GM12878 (cell line): ENCODE measurements at regions not wholly inside any gene's neighbourhood (a gene's known extent, or its start where the extent isn't known, plus 50 kb on each side); places are given as distances from the start of the nearest gene placed in this dataset.

ENCODE experiments used
- ATAC-seq: fragments of 200-7000 bp; cut with Tn5 transposase; 3 replicates; pipeline ENCODE4 v1.9.1; 2020; ENCODE audit warnings: mild to moderate bottlenecking, moderate library complexity
- BruUV-seq: library from RNA; stranded (reverse); fragments of 400-500 nt; replicated peaks from 2 replicates; lab custom pipeline; 2021; lab: Mats Ljungman, UMichigan
- CTCF ChIA-PET: fragments of 300-600 bp; sonication (Branson Sonifier 250); formaldehyde crosslinking; extraction: SDS; loops from one replicate; lab custom pipeline; 2021; ENCODE audit warnings: inconsistent platforms; lab: Yijun Ruan, JAX
- POLR2A ChIA-PET: fragments of 350-600 bp; formaldehyde crosslinking; extraction: SDS; loops from one replicate; lab custom pipeline; 2021; ENCODE audit warnings: inconsistent platforms; lab: Charles Lee
- RAD21 ChIA-PET: fragments of 300-600 bp; sonication (Branson Sonifier 250); formaldehyde crosslinking; loops from one replicate; lab custom pipeline; 2023; ENCODE audit warnings: antibody characterized with exemption; ENCODE audit not compliant: unreplicated experiment; lab: Charles Lee
- SMC1A ChIA-PET: fragments of 300-600 bp; sonication (Branson Sonifier 250); formaldehyde crosslinking; loops from one replicate; lab custom pipeline; 2023; ENCODE audit not compliant: unreplicated experiment, uncharacterized antibody; lab: Charles Lee
- DNase-seq: peaks from one replicate; pipeline ENCODE4 v3.0.0-alpha.2; 2011; ENCODE audit warnings: low read depth, low spot score
- FAIRE-seq: peaks from 3 replicates; lab custom pipeline; 2011; peaks lifted over from hg19 to GRCh38; lab: Jason Lieb, UNC
- H2AFZ ChIP-seq: 2 replicates; pipeline ENCODE4 v1.6.0; 2011; ENCODE audit warnings: low read depth, low read length, control low read depth; ENCODE audit not compliant: control insufficient read depth
- H3K27ac ChIP-seq: 2 replicates; pipeline ENCODE4 v1.5.1; 2011; ENCODE audit warnings: control low read depth; ENCODE audit not compliant: control insufficient read depth, insufficient read depth
- H3K27me3 ChIP-seq, 2 experiments: replicated peaks in 1 of 2; 2 replicates each; pipeline versions ENCODE4 v1.6.0 to v1.6.1; 2011; ENCODE audit warnings: low read length in 1 of 2; ENCODE audit not compliant: control insufficient read depth in 2 of 2, insufficient read depth in 2 of 2
- H3K36me3 ChIP-seq, 2 experiments: 2 replicates each; pipeline ENCODE4 v1.5.1; 2011; ENCODE audit warnings: low read length in 1 of 2; ENCODE audit not compliant: control insufficient read depth in 2 of 2, insufficient read depth in 2 of 2
- H3K4me1 ChIP-seq: 2 replicates; pipeline ENCODE4 v1.6.1; 2011; ENCODE audit warnings: mild to moderate bottlenecking, low read length, moderate library complexity, mixed read lengths; ENCODE audit not compliant: control insufficient read depth, insufficient read depth
- H3K4me2 ChIP-seq: 2 replicates; pipeline ENCODE4 v1.6.0; 2011; ENCODE audit warnings: control low read depth; ENCODE audit not compliant: control insufficient read depth, insufficient read depth
- H3K4me3 ChIP-seq: fragments of 200-600 bp; sonication (generic); 2 replicates; pipeline ENCODE4 v1.5.1; 2016
- H3K79me2 ChIP-seq: 2 replicates; pipeline ENCODE4 v1.6.0; 2011; ENCODE audit warnings: low read length; ENCODE audit not compliant: control insufficient read depth, insufficient read depth
- H3K9ac ChIP-seq: 2 replicates; pipeline ENCODE4 v1.8.0; 2011; ENCODE audit warnings: low read length, control low read depth, mixed read lengths; ENCODE audit not compliant: control insufficient read depth, insufficient read depth
- H3K9me3 ChIP-seq: replicated peaks from 3 replicates; pipeline ENCODE4 v1.5.1; 2011; ENCODE audit warnings: mild to moderate bottlenecking, low read length; ENCODE audit not compliant: control insufficient read depth, insufficient read depth
- H4K20me1 ChIP-seq: 2 replicates; pipeline ENCODE4 v1.6.0; 2011; ENCODE audit not compliant: control insufficient read depth, insufficient read depth
- EZH2 ChIP-seq: IDR thresholded peaks from 2 replicates; pipeline ENCODE4 v1.6.1; 2012; ENCODE audit warnings: low read depth, mild to moderate bottlenecking, control low read depth, inconsistent platforms, low read length, borderline replicate concordance; ENCODE audit not compliant: control insufficient read depth
- FOXM1 ChIP-seq: IDR thresholded peaks from 2 replicates; pipeline ENCODE4 v1.6.1; 2012; ENCODE audit warnings: low read depth, mild to moderate bottlenecking, inconsistent platforms, low read length, moderate library complexity
- ZNF384 ChIP-seq: IDR thresholded peaks from 2 replicates; pipeline ENCODE4 v1.6.1; 2012; ENCODE audit warnings: low read depth, mild to moderate bottlenecking, low read length, improper control_type of control experiment, borderline replicate concordance
- WGBS: methylation state at CpG from one replicate; pipeline ENCODE4 v1.1.6; 2016; ENCODE audit warnings: low lambda C conversion rate; ENCODE audit not compliant: insufficient replicate concordance, insufficient coverage; ENCODE audit errors: missing lambda C conversion rate; 5-methylcytosine and 5-hydroxymethylcytosine counted together
- in situ Hi-C: fragments of 300-500 bp; cut with MboI; formaldehyde crosslinking; loops from 9 replicates; pipeline ENCODE4 v1.14.3; 2018; ENCODE audit warnings: mixed read lengths
- intact Hi-C: fragments of 100-400 bp; cut with micrococcal nuclease; formaldehyde crosslinking; loops from one replicate; pipeline ENCODE4 v1.14.2; 2022; ENCODE audit not compliant: unreplicated experiment
- TF ChIP-seq, protein P1 (sequence below): IDR thresholded peaks from 2 replicates; pipeline ENCODE4 v1.6.1; 2012; ENCODE audit warnings: low read length, inconsistent platforms

DNA sequence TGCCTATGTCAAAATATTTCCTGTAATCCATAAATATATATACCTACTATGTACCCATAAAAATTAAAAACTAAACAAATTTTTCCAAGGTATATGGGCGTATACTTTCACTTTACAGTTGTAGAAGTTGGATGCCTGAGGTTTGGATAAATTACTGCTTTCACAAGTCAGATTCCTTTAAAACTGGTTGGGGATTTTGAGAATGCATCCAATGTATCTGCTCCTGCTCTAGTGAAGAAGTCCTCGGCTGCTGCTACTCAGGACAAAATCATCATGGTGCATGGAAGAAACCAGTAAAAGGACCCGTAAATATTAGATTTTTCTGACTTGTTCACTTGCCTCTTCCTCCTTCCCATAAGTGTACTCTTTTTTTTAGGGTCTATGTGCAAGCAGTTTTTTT lies 841.1 kb downstream of the USP25 start:
- 2% methylated on average over 3 of the region's 3 CpGs for WGBS
- Histone ChIP-seq H3K4me3 (no peak overlapping the region), H3K27me3 (no peaks in the 10 kb centered on the region), H3K4me2 (no peak overlapping the region), H3K79me2 (no peaks in the 10 kb centered on the region), H2AFZ (no peak overlapping the region), H3K36me3 (no peaks in the 10 kb centered on the region), H3K9ac (no peak overlapping the region), H3K27ac (no peak overlapping the region), H3K9me3 (no peaks in the 10 kb centered on the region), H3K4me1 (no peaks in the 10 kb centered on the region), H4K20me1 (no peaks in the 10 kb centered on the region)
- BruUV-seq: no TSS peak
- ATAC-seq: no peak
- ChIA-PET SMC1A (no interaction called here), RAD21 (no interaction called here), POLR2A (no interaction called here), CTCF (no interaction called here)
- in situ Hi-C loops (no loop called here), intact Hi-C loops (no loop called here)
- FAIRE-seq: no peak
- no peak for DNase-seq
- TF ChIP-seq, protein P1, sequence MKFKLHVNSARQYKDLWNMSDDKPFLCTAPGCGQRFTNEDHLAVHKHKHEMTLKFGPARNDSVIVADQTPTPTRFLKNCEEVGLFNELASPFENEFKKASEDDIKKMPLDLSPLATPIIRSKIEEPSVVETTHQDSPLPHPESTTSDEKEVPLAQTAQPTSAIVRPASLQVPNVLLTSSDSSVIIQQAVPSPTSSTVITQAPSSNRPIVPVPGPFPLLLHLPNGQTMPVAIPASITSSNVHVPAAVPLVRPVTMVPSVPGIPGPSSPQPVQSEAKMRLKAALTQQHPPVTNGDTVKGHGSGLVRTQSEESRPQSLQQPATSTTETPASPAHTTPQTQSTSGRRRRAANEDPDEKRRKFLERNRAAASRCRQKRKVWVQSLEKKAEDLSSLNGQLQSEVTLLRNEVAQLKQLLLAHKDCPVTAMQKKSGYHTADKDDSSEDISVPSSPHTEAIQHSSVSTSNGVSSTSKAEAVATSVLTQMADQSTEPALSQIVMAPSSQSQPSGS: no peak
- no peak for TF ChIP-seq ZNF384

DNA sequence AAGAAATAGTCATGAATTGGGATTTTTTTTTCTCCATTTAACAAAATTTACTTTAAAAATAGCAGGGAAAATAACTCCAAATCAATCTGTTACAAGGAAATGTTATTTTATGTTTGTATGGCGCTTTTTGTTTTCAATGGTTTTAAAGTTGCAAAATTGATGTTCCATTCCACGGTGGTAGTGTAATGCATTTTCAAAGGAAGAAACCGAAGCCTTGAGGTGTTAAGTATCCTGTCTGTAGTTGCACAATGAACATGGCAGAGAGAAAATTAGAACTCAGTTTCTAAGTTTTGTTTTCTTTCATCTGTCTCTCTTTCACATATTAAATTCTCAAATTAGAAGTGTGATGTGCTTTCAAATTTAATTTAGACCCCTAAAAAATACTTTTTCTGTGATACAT lies 841.8 kb downstream of the USP25 start:
- H3K4me1 ChIP-seq: no peaks in the 10 kb centered on the region
- H4K20me1 ChIP-seq: no peaks in the 10 kb centered on the region
- no peak overlapping the region for H3K9ac ChIP-seq
- H2AFZ ChIP-seq: no peak overlapping the region
- FAIRE-seq: no peak
- ChIA-PET SMC1A (no interaction called here), RAD21 (no interaction called here), CTCF (no interaction called here), POLR2A (no interaction called here)
- H3K27ac ChIP-seq: no peak overlapping the region
- TF ChIP-seq FOXM1 (no peak), EZH2 (no peak)
- H3K36me3 ChIP-seq: no peaks in the 10 kb centered on the region
- H3K9me3 ChIP-seq: no peaks in the 10 kb centered on the region
- no peak overlapping the region for H3K4me3 ChIP-seq
- no peak for DNase-seq
- ATAC-seq: no peak
- intact Hi-C loops (no loop called here), in situ Hi-C loops (no loop called here)
- H3K4me2 ChIP-seq: no peak overlapping the region
- no peaks in the 10 kb centered on the region for H3K27me3 ChIP-seq
- BruUV-seq: no TSS peak
- WGBS: 27% methylated on average over 3 of the region's 3 CpGs
- H3K79me2 ChIP-seq: no peaks in the 10 kb centered on the region
